ENCODE measurements at regions not wholly inside any gene's neighbourhood (a gene's known extent, or its start where the extent isn't known, plus 50 kb on each side); places are given as distances from the start of the nearest gene placed in this dataset.
A peak's percentile ranks its signal among the peaks of the same experiment; 100 is the strongest.

DNA sequence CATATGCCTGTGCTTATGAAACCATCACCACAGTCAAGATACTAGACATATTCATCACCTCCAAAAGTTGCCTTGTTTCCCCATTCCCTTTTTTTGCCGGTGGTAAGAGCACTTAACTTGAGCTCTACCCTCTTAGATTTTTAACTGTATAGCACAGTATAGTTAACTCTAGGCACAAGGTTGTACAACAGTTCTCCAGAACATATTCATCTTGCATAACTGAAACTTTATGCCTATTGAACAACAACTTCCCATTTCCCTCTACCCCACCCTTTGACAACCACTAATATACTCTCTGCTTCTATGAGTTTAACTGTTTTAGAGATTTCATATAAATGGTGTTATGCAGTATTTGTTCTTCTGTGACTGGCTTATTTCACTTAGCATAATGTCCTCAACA, 119.3 kb downstream of the ASB9 start:
- DNase-seq (ENCODE audit: low read depth), result no peak

DNA sequence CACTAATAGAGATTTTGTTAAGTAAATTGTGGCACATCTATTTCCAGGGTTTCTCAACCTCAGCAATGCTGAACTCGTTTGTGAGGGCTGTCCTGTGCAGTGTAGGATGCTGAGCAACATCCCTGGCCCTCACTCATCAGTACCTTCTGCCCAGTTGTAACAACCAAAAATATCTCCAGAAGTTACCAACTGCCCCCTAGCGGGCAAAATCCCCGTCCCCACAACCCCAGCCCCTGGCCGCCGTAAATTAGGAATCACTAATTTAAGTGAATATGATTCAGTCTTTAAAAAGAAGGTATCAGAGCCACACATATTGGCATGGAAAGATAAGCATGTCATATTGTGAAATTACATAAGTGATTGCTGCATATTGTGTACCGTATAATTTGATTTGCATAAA, 123.4 kb downstream of the ASB9 start:
- H3K4me3 ChIP-seq (ENCODE audit: control insufficient read depth, low read depth, low read length), result no peak overlapping the region
- DNase-seq (ENCODE audit: low read depth), result no peak
- TF ChIP-seq, protein P1, sequence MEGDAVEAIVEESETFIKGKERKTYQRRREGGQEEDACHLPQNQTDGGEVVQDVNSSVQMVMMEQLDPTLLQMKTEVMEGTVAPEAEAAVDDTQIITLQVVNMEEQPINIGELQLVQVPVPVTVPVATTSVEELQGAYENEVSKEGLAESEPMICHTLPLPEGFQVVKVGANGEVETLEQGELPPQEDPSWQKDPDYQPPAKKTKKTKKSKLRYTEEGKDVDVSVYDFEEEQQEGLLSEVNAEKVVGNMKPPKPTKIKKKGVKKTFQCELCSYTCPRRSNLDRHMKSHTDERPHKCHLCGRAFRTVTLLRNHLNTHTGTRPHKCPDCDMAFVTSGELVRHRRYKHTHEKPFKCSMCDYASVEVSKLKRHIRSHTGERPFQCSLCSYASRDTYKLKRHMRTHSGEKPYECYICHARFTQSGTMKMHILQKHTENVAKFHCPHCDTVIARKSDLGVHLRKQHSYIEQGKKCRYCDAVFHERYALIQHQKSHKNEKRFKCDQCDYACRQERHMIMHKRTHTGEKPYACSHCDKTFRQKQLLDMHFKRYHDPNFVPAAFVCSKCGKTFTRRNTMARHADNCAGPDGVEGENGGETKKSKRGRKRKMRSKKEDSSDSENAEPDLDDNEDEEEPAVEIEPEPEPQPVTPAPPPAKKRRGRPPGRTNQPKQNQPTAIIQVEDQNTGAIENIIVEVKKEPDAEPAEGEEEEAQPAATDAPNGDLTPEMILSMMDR (IDR thresholded peaks at IDR 0.05; ENCODE audit: control insufficient read depth, insufficient read depth, low read depth, low read length, missing control alignments), result peak; percentile 40

More for the DNA sequence above, 119.3 kb downstream of the ASB9 start:
- H3K4me3 ChIP-seq (ENCODE audit: control insufficient read depth, low read depth, low read length), result no peak overlapping the region
- TF ChIP-seq, protein P1 (IDR thresholded peaks at IDR 0.05; ENCODE audit: control insufficient read depth, insufficient read depth, low read depth, low read length, missing control alignments), result no peak

DNA sequence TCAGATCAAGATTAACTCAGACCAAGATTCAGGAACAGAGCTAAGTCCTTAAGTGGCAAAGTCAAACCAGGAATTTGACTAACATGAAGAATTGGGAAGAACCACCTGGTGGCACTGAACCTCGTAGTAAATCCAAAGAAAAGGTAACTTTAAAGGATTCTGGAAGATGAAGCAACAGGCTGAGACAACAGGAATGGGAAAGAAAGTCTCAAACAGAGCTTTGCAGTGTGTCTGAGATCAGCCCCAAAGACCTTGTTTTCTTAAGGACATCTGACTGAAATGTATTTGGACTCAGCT, 126.1 kb downstream of the ASB9 start:
- no peak overlapping the region for H3K4me3 ChIP-seq (ENCODE audit: control insufficient read depth, low read depth, low read length)
- TF ChIP-seq, protein P1 (IDR thresholded peaks at IDR 0.05; ENCODE audit: control insufficient read depth, insufficient read depth, low read depth, low read length, missing control alignments), result no peak
- DNase-seq (ENCODE audit: low read depth), result no peak

DNA sequence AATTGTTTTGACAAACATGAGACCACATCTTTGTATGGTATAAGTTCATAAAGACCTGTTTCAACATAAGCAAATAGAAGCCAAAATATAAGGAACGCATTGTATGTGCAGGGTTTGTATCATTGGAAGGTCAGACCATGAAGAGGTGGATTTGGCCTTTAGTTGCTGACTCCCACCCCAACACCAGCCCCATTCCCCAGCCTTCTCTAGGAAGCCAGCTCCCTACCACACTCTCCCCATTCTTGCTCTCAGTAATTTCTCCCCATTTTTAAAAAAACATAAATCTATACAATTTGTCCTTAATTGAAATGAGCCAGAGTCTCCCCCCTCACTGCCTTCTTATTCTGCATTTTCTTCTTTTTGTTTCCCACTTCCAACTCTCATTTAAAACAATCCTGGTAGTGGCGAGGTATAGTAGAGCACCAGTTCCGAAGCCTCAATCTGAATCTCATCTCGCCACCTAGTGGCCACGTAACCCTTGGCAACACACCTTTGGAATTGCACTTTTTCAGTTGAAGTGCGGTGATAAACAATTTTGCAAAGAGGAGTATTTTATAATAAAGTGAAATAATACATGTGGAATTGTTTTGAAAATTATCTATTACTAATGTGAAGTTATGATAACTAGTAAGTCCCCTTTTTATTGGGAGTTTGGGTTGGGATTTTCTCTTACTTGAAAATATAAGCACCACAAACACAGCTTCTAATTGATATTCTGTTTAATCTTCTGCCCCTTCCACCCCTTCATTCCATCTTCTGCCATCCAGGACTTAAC, 126.6 kb downstream of the ASB9 start:
- no peak overlapping the region for H3K4me3 ChIP-seq (ENCODE audit: control insufficient read depth, low read depth, low read length)
- TF ChIP-seq, protein P1 (IDR thresholded peaks at IDR 0.05; ENCODE audit: control insufficient read depth, insufficient read depth, low read depth, low read length, missing control alignments), result peak; percentile 76
- no peak for DNase-seq (ENCODE audit: low read depth)

DNA sequence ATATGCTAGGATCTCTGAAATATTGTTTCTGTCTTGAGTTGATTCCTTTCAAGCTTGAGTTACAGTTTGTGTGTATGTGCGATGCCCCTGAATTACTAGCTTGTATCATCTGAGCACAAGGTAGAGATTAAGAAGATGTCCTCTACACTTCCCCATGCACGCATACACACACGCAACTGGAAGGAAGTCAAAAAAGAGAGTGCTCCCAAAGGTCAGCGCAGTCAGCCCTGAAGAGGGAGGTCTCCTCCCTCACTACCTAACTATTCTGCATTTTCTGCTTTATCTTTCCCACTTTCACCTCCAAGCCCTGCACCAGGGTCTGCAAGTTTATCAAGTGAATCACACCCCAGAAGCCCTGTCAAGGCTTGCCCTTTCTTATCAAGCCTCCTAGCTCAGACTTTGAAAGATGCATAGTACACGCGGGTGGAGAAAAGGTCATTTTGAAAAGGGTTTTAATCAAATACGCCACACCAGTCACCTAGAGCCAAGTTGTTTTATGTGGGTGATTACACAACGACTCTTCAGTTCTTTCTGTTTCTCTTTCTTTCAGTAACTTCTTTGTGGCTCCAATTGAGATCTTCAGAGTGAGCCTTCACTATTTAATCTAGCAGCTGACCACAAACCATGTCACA, 127.7 kb downstream of the ASB9 start:
- DNase-seq (ENCODE audit: low read depth), result no peak
- H3K4me3 ChIP-seq (ENCODE audit: control insufficient read depth, low read depth, low read length), result no peak overlapping the region
- TF ChIP-seq, protein P1 (IDR thresholded peaks at IDR 0.05; ENCODE audit: control insufficient read depth, insufficient read depth, low read depth, low read length, missing control alignments), result no peak

DNA sequence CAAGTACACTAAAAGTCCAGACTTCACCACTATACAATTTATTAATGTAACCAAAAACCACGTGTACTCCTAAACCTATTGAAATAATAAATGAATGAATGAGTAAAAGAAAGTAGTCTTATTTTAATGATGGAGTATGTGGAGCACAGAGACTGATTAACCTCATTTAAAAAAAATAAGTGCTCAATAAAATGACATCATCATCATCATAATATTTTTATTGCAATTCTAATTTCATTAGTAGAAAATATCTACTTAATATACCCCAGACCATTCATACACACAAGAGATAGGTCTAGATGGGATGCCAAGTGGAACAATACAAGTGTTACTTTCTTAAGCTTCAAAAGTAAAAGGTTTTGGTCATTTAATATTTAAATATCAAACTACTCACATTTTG, 133.1 kb downstream of the ASB9 start:
- no peak for DNase-seq (ENCODE audit: low read depth)
- TF ChIP-seq, protein P1 (IDR thresholded peaks at IDR 0.05; ENCODE audit: control insufficient read depth, insufficient read depth, low read depth, low read length, missing control alignments), result no peak
- H3K4me3 ChIP-seq (ENCODE audit: control insufficient read depth, low read depth, low read length), result no peak overlapping the region

Data from AG09309 (cell line).